ENCODE measurements at regions not wholly inside any gene's neighbourhood (a gene's known extent, or its start where the extent isn't known, plus 50 kb on each side); places are given as distances from the start of the nearest gene placed in this dataset.

- TF ChIP-seq EZH2 (IDR thresholded peaks at IDR 0.05) (no peak), EZH2phosphoT487 (IDR thresholded peaks at IDR 0.05) (no peak), CTCF (IDR thresholded peaks at IDR 0.05) (peak; percentile 82)
Observed at GRCh38 chr12:102769323-102769916, 147.6 kb downstream of the PAH start.

All from neural progenitor cell (in vitro differentiated cells).